ENCODE measurements at regions not wholly inside any gene's neighbourhood (a gene's known extent, or its start where the extent isn't known, plus 50 kb on each side); places are given as distances from the start of the nearest gene placed in this dataset.

DNA sequence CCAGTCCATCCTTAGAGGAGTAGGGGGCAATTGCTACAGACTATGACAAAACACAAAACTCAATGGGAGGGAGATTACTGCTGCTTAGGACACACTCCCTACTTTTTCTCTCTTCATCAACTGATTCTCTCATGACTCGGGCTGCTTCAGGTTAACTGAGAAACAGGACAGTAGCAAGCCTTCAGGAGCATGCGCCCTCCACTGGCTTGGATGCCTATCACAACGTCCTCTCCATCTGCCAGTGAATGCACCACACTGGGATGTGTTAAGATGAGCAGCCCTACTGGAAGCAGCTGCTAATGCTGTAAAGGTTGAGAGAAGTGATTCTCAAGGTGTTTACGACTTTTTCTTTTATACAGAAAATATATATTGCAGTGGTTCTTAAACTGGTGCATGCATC is 542.3 kb downstream of the EDEM1 start:
- Mint-ChIP-seq H3K27ac (no peak overlapping the region), H3K4me1 (ENCODE audit: unreplicated experiment) (no peaks in the 10 kb centered on the region), H3K36me3 (no peaks in the 10 kb centered on the region), H3K9me3 (no peaks in the 10 kb centered on the region), H3K4me3 (no peak overlapping the region), H3K27me3 (no peaks in the 10 kb centered on the region)
- no peak for DNase-seq (ENCODE audit: extremely low spot score, unreplicated experiment)
- TF ChIP-seq, protein P1, sequence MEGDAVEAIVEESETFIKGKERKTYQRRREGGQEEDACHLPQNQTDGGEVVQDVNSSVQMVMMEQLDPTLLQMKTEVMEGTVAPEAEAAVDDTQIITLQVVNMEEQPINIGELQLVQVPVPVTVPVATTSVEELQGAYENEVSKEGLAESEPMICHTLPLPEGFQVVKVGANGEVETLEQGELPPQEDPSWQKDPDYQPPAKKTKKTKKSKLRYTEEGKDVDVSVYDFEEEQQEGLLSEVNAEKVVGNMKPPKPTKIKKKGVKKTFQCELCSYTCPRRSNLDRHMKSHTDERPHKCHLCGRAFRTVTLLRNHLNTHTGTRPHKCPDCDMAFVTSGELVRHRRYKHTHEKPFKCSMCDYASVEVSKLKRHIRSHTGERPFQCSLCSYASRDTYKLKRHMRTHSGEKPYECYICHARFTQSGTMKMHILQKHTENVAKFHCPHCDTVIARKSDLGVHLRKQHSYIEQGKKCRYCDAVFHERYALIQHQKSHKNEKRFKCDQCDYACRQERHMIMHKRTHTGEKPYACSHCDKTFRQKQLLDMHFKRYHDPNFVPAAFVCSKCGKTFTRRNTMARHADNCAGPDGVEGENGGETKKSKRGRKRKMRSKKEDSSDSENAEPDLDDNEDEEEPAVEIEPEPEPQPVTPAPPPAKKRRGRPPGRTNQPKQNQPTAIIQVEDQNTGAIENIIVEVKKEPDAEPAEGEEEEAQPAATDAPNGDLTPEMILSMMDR (conservative IDR thresholded peaks at IDR 0.05): no peak

DNA sequence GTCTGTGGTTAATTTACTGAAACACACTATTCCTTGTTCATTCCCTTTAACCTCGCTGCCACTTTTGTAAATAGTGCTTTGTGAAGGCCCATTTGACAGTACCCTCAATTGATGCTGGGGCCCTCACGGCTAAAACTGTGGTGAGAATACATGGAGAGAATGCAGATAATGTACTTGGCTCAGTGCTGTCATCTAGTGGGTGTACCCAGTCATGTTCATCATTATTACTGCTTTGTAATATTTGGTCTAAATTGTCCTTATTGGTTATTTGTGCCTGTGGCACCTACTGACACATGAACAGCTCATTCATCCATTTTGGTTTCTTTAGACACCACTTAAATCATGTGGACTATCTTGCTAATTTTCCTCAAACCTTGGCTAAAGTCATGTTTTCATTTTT is 543.6 kb downstream of the EDEM1 start:
- H3K27me3 Mint-ChIP-seq: no peaks in the 10 kb centered on the region
- H3K4me1 Mint-ChIP-seq (ENCODE audit: unreplicated experiment): no peaks in the 10 kb centered on the region
- no peak overlapping the region for H3K27ac Mint-ChIP-seq
- no peaks in the 10 kb centered on the region for H3K9me3 Mint-ChIP-seq
- H3K4me3 Mint-ChIP-seq: no peak overlapping the region
- no peak for DNase-seq (ENCODE audit: extremely low spot score, unreplicated experiment)
- H3K36me3 Mint-ChIP-seq: no peaks in the 10 kb centered on the region
- TF ChIP-seq, protein P1 (conservative IDR thresholded peaks at IDR 0.05): peak; percentile 60

DNA sequence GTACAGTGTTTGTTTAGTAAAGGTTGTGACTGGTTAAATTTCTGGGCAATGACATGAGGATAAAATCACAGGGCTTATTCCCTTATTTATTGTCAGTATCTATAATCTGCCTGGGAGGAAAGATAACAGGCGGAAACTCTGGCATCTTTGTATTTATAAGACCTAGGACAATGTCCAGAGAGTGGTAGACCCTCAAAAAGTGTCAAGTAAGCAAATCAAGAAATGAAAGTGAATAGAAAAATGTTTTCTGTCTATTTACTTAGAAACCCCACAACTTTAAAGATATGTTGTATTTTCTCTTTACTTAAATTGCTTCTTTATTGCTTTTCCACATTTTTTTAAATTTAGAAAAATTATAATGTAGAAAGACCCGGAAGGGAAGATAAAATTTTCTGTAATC is 544.6 kb downstream of the EDEM1 start:
- no peaks in the 10 kb centered on the region for H3K9me3 Mint-ChIP-seq
- H3K4me1 Mint-ChIP-seq (ENCODE audit: unreplicated experiment): no peaks in the 10 kb centered on the region

DNA sequence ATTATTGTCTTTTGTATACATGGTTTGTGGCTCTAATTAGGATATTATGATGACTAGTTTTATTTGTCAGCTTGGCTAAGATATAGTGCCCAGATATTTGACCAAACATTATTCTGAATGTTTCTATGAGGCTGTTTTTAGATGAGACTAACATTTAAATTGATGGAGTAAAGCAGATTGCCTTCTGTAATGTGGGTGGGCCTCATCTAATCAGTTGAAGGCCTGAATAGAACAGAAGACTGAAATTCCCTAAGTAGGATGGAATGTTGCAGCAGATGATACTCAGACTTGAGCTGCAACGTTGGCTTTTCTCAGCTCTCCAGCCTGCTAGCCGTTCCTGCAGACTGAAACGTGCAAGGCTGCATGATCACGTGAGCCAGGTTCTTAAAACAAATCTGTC is 546.5 kb downstream of the EDEM1 start:
- Mint-ChIP-seq H3K27ac (no peak overlapping the region), H3K27me3 (no peaks in the 10 kb centered on the region), H3K4me3 (no peak overlapping the region), H3K36me3 (no peaks in the 10 kb centered on the region), H3K9me3 (no peaks in the 10 kb centered on the region), H3K4me1 (ENCODE audit: unreplicated experiment) (no peaks in the 10 kb centered on the region)
- TF ChIP-seq, protein P1 (conservative IDR thresholded peaks at IDR 0.05): no peak
- no peak for DNase-seq (ENCODE audit: extremely low spot score, unreplicated experiment)

More for the DNA sequence above, 544.6 kb downstream of the EDEM1 start:
- H3K27me3 Mint-ChIP-seq: no peaks in the 10 kb centered on the region
- TF ChIP-seq, protein P1 (conservative IDR thresholded peaks at IDR 0.05): no peak
- DNase-seq (ENCODE audit: extremely low spot score, unreplicated experiment): no peak
- H3K36me3 Mint-ChIP-seq: no peaks in the 10 kb centered on the region
- H3K27ac Mint-ChIP-seq: no peak overlapping the region
- H3K4me3 Mint-ChIP-seq: no peak overlapping the region

DNA sequence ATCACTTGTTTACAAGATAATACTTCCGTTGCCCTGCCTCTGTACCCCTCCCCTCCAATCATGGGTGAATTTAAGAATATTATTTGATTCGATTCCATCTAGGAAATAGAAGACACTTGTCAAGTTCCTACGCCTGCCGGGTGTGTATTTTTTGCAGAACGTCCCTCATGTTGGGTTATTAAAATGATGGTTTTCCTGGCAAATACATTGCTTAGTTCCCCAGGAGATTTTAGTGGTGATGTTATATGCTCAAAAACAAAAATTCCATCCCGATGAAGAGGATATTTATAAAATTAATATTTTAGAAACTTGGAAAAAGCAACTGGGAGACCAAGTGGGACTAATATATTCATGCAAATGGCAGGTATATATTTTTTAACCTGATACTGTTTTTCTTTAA is 548.4 kb downstream of the EDEM1 start:
- Mint-ChIP-seq H3K4me1 (ENCODE audit: unreplicated experiment) (no peaks in the 10 kb centered on the region), H3K4me3 (no peak overlapping the region), H3K36me3 (no peaks in the 10 kb centered on the region), H3K9me3 (no peaks in the 10 kb centered on the region), H3K27me3 (no peaks in the 10 kb centered on the region), H3K27ac (no peak overlapping the region)
- TF ChIP-seq, protein P1 (conservative IDR thresholded peaks at IDR 0.05): no peak
- no peak for DNase-seq (ENCODE audit: extremely low spot score, unreplicated experiment)

DNA sequence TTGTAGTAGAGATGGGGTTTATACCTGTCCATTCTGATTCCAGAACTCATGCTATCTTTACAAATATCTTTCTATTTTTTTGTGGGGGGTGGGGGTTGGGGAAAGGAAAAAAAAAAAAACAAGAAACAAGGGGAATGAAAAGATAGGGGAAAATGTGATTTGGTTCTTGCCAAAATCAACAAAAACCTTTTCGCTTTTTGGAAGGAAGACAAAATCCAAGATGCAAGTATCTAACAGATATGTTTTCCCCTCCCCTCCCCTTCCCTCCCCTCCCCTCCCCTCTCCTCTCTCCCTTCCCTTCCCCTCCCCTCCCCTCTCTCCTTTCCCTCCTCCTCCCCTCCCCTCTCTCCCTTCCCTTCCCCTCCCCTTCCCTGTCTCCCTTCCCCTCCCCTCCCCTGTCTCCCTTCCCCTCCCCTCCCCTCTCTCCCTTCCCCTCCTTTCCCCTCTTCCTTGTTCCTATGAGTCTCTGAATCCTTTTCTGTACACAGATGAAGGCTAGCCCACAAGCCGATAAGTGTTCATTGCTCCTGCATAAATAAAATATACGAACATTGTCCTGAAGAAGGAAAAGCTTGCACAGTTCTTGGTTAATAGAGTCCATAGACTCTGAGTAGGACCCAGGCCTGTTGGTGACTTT is 551.9 kb downstream of the EDEM1 start:
- Mint-ChIP-seq H3K27ac (no peak overlapping the region), H3K4me3 (no peak overlapping the region), H3K27me3 (no peaks in the 10 kb centered on the region), H3K36me3 (no peaks in the 10 kb centered on the region), H3K4me1 (ENCODE audit: unreplicated experiment) (no peaks in the 10 kb centered on the region), H3K9me3 (no peaks in the 10 kb centered on the region)
- TF ChIP-seq, protein P1 (conservative IDR thresholded peaks at IDR 0.05): no peak
- DNase-seq (ENCODE audit: extremely low spot score, unreplicated experiment): no peak
